GM21423 (cell line): ENCODE measurements at regions not wholly inside any gene's neighbourhood (a gene's known extent, or its start where the extent isn't known, plus 50 kb on each side); places are given as distances from the start of the nearest gene placed in this dataset.
"Not testable (repeated sequence)": the region's sequence is repeated elsewhere in the genome, so short reads cannot be mapped to it uniquely, and the experiment has no call there.

ENCODE experiments used
- ATAC-seq: cut with Tn5 transposase; IDR thresholded peaks from one replicate; pipeline ENCODE4 v1.9.1; 2021; ENCODE audit warnings: mild to moderate bottlenecking, moderate library complexity; ENCODE audit not compliant: unreplicated experiment

DNA sequence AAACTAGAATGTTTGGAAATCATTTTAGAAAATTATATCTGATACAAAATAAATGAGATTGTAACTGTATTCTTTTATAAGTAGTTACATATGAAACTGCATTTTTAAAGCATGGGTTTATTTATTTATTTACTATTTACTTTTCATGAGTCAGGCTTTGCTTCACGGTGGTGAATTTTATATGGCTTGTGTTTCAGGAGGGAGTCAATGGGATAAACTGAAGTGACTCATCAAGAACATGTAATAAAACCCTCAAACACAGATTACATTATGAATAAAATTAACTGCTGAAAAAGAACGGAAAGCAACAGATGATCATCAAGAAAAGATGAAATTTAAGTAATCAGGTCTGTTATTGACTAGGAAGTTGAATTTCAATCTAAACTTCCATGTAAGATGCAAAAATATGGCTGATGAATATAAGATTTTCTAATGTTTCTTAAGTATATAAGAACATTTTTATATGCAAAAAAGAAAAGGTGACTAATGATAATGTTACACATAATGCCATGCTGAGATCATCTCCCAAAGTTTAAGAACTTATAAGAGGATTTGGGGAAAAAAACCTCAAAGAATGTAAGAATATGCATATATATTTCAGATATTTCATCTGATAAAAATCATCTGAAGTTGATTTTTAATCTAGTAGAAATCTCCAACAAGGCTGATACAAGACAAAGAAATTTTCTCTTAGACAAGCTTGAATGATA, 383.6 kb downstream of the SLITRK1 start:
- no peak for ATAC-seq

DNA sequence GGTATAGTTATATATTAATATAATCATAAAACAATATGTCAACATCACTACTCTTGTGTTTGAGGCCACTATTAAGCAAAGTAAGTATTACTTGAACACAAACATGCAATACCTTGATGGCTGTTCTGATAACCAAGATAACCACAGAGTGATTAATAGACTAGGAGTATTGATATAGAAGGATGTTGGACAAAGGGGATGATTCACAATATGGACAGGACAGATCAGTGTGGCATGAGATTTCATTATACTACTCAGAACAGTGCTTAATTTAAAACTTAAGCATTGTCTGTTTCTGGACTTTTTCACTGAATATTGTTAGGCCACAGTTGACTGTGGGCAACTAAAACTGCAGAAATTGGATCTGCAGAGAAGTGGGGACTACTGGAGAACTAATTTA, 384.2 kb downstream of the SLITRK1 start:
- no peak for ATAC-seq

DNA sequence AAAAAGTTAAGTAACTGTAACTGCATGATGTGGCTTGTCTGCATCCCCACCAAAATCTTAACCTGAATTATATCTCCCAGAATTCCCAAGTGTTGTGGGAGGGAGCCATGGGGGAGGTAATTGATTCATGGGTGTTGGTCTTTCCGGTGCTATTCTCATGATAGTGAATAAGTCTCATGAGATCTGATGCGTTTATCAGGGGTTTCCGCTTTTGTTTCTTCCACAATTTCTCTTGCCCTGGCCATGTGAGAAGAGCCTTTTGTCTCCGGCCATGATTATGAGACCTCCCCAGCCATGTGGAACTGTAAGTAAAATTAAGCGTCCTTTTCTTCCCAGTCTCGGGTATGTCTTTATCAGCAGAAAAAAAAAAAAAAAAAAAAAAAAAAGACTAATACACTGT, 385.8 kb downstream of the SLITRK1 start:
- no peak for ATAC-seq

DNA sequence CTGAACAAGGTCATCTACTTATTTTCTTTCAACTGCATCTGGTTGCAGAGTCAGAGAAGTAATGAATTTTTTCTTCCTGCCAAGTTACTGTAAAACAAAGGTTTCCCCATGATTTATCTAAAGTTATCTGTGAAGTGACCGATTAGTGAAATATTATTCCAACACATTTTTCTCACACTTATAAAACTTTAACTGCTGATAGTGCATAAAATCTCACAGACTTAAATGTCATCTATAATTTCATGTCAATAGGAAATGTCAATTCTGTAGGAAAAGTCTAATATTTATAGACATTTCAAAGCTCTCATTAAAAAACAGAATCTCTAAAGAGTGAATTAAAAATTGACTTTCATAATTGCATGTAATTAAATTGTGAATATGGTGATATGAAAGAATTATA, 397.2 kb downstream of the SLITRK1 start:
- ATAC-seq: no peak

DNA sequence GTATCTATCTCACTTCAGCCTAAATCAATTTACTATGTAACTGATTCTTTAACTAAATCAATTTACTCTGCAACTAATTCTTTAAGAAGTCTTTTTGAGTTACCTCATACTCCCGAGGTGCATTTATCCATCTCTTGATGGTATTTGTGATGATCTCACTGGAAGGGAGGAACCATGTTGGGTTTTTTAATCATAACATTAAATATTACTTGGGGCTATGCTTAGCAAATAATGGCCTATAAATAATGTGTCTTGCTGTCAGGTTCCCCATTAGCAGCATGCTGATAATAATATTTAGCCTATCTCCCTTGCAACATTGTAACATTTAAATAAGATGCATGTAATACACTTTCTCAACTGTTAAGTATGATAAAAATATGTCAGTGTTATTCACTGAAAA, 411.3 kb downstream of the SLITRK1 start:
- no peak for ATAC-seq

DNA sequence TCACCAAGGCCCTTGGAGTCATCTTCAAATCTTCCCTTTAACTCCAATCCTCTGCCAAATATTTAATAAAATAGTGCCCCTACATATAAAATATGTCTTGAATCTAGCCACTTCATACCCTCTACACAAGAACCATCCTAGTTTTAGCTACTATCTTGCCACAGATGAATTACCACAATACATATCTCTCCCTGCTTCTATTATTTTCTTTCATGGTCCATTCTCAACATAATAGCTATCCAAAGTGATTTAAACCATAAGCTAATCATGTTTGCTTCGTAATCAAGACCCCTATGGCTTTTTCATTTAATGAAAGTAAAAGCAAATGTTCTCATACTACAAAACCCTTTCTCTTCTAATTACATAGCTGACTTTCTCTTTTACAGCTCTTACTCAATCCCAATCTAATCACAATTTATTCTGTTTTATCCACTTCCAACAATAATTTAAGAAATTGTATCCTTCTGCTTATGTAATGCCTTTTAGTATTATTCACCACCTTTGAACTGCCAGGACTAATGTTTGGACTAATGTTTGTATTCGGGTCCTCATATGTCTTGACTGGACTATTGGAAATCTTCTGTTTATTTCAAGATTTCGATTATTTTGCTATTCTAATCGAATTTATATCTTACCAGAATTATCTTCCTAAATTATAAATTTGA, 412.0 kb downstream of the SLITRK1 start:
- ATAC-seq: no peak

DNA sequence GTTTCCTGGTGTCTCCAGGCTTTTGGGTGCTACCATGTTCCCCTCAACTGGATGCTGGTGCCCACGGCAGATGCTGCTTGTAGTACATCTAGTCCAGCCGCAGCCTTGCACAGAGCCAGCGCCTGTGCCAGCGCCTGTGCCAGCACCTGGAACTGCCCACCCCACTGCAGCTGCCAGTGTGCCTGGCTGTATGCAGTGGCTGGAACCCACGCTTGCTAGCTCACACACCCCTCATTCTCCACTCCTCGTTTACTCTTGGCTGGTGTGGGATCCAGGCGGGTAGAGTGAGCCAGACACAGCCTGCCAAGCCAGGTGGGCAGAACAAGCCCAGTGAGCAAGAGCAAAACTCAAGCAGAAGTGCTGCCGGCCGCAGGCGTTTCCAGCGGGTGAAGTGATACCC, 428.6 kb downstream of the SLITRK1 start:
- ATAC-seq: no peak

DNA sequence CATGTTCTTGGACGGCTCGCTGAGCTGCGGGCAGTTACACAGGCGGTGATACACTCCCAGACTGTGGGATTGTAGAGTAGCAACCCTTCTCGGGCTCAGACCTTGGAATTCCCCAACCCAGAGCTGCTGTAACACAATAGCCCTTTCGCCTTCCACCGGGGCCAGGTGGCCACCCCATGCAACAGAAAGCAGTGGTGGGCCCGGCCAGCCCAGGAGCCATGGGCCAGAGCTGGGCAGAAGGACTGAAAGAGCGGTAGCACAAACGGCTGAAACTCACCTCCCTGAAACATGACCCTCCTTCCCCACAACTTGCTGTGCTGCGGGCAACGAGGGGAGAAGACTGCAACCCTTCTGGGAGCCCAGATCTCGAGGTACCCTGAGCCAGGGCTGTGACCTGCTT, 429.0 kb downstream of the SLITRK1 start:
- no peak for ATAC-seq

DNA sequence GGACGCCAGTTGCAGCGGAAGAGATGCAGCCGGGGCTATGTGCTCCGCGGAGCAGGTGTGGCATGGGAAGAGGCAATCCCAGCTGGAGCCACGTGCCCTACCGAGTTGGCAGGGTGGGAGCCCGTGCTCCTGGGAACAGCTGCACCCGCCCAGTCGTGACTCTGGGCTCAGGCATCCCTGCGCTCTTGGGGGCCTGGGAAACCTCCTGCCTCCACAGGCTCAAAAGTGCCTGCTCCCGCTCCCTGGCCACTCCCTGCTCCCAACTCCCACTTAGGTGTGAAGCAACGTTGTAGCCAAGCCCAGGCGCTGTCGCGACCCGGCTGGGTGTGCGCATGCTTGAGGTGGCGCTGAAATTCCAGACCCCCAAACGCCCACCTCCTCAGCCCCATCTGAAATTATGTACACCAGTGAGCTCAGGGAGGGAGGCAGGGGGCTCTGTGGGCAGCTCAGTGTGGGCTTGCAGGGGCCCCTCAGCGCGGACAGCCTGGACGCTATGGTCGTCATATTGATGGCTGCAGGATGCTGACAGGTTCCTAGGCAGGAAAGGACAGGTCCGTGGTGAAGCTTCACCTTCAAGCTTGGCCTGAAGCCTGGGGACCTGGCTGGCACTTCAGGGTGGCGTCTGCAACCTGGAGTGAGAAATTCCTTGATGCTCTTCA, 429.9 kb downstream of the SLITRK1 start:
- no peak for ATAC-seq

DNA sequence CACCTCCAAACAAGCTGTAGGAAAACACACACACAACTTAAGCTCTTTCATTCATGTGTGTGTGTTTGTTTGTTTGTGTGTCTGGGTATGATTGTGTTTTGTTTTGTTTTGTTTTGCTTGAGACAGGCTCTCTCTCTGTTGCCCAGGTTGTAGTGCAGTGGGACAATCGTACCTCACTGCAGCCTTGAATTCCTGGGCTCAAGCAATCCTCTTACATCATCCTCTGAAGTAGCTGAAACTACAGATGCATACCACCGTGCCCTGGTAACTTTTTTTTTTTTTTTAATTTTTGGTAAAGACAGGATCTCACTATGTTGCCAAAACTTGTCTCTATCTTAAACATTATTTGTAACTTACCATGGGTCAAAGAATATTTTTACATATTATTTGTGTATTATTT, 431.7 kb downstream of the SLITRK1 start:
- no peak for ATAC-seq

DNA sequence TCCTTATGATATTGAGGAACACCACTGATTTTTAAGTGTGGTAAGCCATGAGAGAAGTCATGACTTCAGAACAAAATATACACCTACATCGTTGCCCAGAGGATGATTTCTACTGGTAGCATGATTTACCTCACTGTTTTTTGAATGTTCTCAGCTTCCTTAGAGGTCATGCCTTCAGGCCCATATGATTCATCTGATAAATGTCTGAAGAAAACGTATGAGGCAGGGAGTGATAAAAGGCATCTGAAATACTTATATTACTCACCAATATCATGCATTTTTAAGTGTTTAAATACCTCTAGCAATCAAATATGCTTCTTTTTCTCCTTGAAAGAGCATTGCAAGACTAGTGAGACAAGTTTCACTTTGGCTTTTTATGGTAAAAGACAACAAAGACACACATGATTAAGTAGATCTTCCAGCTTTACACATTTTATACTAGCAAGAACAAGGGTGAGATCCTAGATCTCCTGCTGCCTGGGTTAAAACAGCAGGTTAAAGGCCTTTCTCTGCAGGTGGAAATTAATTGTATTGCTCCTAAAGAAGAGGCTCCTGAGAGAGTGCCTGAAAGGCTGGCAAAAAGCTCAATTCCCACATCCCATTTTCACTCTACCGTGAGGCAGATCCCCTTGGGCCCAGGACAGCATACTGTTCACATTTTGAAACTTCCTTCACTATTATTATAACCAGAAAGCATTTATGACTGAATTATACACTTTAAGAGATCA, 432.4 kb downstream of the SLITRK1 start:
- no peak for ATAC-seq

DNA sequence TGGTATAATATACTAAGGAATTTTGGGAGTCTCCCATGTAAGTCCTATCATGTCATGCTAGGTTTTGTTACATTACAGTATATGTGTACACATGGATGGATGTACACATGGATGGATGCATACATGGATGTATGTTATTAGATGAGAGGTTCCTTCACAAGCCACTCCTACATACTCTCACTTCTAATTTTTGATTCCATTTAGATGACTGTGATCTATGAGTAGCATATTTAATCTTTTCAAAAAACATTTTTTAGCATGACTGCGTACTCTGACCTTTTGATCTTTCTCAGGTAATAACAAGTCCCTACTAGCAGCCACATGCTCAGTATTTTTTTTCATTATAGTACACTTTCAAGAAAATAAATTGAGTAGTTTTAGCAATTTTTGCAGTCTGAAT, 441.8 kb downstream of the SLITRK1 start:
- no peak for ATAC-seq

DNA sequence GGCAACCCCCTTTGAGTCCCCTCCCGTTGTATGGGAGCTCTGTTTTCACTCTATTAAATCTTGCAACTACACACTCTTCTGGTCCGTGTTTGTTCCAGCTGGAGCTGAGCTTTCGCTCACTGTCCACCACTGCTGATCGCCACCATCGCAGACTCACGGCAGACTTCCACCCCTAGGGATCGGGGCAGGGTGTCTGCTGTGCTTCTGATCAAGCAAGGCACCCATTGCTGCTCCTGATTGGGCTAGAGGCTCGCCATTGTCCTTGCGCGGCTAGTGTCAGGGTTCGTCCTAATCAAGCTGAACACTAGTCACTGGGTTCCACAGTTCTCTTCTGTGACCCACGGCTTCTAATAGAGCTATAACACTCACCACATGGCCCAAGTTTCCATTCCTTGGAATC, 442.8 kb downstream of the SLITRK1 start:
- not testable (repeated sequence) for ATAC-seq

DNA sequence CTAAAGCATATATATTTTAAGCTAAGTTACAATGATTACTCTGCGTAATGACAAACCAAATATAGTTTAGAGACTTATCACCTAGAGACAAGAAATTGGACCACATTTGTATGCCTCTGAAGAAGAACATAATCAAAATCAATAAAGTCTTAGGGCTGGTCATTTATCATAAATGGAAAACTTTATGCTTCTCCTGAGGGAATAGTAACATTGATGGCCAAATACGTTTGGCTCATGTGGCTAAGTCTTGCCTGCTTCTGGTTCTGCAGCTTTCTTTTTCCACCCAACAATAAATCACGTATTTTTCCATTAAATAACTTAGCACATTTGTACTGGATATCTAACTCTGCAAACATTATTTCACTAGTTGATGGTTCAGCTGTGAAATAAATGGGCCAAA, 458.4 kb downstream of the SLITRK1 start:
- no peak for ATAC-seq

DNA sequence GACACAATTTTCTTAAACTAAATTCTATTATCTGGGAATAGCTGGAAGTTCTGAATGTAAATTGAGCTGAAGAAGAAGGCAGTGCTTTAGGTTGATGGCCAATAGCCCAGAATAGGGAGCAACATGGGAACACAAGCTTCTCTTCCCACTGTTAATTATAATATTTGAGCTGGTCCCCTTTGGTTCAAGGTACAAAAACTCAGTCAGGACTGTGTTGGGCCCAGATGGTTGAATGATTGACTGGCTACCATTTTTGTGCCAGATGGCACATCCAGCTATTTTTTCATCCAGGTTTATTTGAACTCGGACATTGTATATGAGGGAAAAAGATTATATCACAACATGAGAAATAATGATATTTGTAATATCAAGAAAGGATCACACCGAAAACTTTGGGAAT, 458.9 kb downstream of the SLITRK1 start:
- ATAC-seq: no peak

DNA sequence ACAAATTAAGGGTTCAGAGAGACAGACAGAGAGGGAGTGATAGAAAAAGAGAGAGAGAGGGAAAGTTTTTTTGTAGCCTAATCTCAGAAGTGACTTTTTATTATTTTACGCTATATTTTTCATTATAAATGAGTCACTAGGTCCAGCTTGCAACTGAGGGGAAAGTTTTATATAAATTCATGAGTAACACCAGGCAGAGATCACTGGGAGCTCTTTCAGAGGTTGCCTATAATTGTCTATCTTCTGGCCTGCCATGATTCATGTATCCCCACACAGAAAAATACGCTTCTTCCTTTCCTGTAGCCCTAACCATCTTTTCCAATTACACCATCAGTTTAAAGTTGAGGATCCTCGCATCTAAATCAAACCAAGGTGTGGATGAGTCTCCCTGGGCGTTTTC, 467.9 kb downstream of the SLITRK1 start:
- ATAC-seq: no peak

DNA sequence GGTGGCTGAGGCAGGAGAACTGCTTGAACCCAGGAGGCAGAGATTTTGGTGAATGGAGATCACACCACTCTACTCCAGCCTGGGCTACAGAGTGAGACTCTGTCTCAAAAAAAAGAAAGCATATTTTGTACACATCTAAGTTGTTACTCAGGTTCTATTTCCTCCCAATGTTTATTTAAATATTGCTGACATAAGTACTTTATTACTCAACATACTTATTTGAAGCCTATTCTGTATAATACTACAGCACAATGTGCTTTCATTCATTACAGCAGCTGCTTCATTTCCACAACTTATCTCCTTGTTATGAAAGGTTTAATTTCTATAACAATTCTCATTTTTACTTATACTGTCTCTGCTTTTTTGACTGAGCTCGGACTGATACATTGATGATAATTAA, 495.7 kb downstream of the SLITRK1 start:
- ATAC-seq: no peak

DNA sequence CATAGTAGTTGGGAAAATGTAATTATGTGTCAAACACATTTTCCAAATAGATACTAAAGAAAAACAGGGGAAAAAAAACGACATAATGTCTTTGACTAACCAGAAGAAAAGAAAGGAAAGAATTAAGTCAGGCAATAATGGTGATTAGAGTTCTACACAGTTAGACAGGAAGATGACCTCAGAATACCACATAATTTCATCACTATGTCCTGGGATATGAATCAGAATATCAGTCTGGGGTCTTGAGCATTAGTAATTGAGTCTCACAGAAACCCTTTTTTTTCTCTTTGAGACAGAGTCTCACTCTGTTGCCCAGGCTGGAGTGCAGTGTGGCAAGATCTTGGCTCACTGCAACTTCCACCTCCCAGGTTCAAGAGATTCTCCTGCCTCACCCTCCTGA, 503.4 kb downstream of the SLITRK1 start:
- ATAC-seq: no peak

DNA sequence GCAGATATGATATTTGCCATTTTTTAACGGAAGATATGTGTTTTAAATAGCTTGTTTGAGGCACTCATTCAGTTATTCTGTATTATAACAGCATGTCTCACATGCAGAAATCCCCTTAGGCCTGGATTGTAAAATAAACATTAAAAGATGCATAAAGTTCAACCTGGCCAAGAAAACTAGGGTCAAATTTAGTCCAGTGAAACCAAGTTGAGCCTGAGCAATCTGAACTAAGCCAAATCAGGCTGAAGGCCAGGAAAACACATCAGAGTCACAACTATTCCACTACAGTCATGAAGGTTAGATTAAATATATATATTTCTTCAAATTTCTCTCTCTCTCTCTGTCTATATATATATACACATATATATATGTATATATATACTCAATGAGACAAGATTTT, 504.8 kb downstream of the SLITRK1 start:
- ATAC-seq: no peak

DNA sequence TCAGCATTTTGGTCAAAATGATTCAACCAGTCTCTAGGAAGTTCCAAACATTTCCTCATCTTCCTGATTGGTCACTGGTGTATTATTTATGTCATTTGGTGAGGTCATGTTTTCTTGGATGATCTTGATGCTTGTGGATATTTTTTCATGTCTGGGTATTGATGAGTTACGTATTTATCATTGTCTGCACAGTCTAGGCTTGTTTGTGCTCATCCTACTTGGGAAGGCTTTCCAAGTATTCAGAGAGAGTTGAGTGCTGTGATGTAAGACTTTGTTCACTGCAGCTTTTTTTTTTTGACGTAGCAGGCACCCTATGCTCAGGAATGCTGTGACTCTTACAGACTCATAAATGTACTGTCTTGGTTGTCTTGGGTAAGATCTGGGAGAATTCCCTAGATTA, 509.5 kb downstream of the SLITRK1 start:
- no peak for ATAC-seq

DNA sequence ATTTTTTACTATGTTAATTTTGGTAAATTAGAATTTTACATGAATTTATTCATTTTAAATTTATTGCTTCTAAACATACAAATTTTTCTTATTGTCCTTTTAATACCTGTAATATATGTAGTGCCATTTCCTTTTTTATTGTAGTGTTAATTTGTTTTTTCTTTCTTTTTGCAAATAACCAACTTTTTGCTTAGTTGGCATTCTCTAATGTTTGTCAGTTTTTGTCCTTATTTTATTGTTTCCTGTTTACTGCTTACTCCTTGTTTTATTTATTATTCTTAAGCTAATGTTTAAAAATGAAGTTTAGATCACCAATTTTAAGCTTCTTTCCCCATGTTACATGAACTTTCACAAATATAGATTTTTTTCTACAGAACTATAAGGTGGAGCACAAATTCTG, 516.6 kb downstream of the SLITRK1 start:
- no peak for ATAC-seq

DNA sequence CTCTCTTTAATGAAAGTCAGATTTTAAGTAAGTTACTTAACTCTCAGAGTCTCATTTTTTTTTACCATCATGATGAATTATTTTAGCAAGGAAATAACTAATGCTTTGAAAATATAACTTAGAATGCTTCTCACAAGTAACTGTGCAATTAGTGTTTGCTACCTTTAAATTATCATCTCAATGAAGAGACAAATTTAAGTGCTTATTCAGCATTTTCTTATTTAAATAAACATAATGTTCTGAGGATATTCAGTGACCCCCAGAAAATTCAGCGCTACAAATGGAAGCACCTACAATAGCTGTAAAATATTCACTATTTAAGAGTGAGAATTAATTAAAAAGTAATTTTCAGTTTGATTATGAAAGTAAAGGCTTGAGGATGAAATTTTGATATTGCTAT, 527.2 kb downstream of the SLITRK1 start:
- ATAC-seq: no peak
